Cardiac fibroblast (primary cell): ENCODE measurements at regions not wholly inside any gene's neighbourhood (a gene's known extent, or its start where the extent isn't known, plus 50 kb on each side); places are given as distances from the start of the nearest gene placed in this dataset.

Experiments
- DNase-seq, 2 donors: peaks; one replicate each; pipeline versions ENCODE4 v3.0.0 to v3.0.0-alpha.2; 2010; ENCODE audit warnings: low read depth in 2 of 2
- H3K4me3 ChIP-seq, 2 donors: replicated peaks in 1 of 2; 1 replicate in 1 of 2; 2 replicates in 1 of 2; pipeline ENCODE4 v1.5.1; 2011; ENCODE audit warnings: low read depth in 2 of 2, low read length in 2 of 2, mild to moderate bottlenecking in 2 of 2, moderate library complexity in 1 of 2
- TF ChIP-seq, protein P1 (sequence below): IDR thresholded peaks from one replicate; pipeline ENCODE4 v1.5.1; 2011; ENCODE audit warnings: low read depth, mild to moderate bottlenecking, low read length, inconsistent platforms

GRCh38 chr7:33819658-33820057, 85.7 kb upstream of the BMPER start:
- DNase-seq = no peak
- no peak overlapping the region for H3K4me3 ChIP-seq

GRCh38 chr7:33820206-33820605, 85.1 kb upstream of the BMPER start:
- H3K4me3 ChIP-seq = no peak overlapping the region
- DNase-seq = no peak
- TF ChIP-seq, protein P1, sequence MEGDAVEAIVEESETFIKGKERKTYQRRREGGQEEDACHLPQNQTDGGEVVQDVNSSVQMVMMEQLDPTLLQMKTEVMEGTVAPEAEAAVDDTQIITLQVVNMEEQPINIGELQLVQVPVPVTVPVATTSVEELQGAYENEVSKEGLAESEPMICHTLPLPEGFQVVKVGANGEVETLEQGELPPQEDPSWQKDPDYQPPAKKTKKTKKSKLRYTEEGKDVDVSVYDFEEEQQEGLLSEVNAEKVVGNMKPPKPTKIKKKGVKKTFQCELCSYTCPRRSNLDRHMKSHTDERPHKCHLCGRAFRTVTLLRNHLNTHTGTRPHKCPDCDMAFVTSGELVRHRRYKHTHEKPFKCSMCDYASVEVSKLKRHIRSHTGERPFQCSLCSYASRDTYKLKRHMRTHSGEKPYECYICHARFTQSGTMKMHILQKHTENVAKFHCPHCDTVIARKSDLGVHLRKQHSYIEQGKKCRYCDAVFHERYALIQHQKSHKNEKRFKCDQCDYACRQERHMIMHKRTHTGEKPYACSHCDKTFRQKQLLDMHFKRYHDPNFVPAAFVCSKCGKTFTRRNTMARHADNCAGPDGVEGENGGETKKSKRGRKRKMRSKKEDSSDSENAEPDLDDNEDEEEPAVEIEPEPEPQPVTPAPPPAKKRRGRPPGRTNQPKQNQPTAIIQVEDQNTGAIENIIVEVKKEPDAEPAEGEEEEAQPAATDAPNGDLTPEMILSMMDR = no peak

More at GRCh38 chr7:33819658-33820057, 85.7 kb upstream of the BMPER start:
- TF ChIP-seq, protein P1 = no peak

DNA sequence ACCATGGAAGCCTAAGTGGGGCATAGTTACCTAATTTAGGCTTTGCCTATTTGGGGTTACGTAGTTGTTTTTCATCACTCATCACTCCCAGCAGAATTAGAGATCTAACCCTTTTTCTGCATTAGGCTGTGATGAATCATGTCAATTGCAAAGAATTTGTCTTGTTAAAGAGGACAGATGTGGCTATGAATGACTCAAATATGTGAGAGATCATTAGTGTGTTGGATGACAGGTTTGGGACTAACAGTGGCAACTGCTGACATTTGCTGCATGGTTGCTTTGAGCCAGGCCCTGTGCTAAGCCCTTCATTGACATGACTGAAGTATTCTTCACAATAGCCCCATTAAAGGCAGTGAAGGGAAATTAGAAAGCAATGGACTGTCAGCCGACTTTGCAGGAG, 83.4 kb upstream of the BMPER start:
- peak in 1 of 2 donors; percentile 44 for DNase-seq
- H3K4me3 ChIP-seq = no peak overlapping the region
- TF ChIP-seq, protein P1 = no peak

DNA sequence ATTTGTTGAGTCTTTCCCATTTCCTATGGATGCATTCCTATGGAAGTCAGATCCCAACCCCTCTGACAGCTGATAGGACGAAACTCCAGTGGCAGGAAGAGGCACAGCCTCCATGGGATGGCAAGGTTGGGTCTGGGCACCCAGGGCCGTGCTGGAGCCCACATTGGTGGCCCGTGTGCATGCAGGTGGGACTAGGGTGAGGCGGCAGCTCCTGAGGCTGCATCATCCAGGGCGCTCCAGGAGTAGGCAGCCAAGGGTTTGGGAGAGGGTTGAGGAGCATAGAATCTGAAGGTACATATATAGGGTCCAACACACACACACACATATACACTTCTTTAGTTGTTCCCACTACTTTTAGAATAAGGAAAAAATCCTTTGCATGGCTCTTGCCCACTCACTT, 81.4 kb upstream of the BMPER start:
- no peak for DNase-seq
- TF ChIP-seq, protein P1 = no peak
- no peak overlapping the region for H3K4me3 ChIP-seq

GRCh38 chr7:33824911-33825459, 80.4 kb upstream of the BMPER start:
- TF ChIP-seq, protein P1 = no peak
- no peak for DNase-seq
- no peak overlapping the region for H3K4me3 ChIP-seq

- TF ChIP-seq, protein P1 = no peak
- no peak for DNase-seq
- no peak overlapping the region for H3K4me3 ChIP-seq
These were observed 79.7 kb upstream of the BMPER start for GRCh38 chr7:33825644-33826043.

- DNase-seq = no peak
- H3K4me3 ChIP-seq = no peak overlapping the region
- TF ChIP-seq, protein P1 = no peak
These were observed 75.8 kb upstream of the BMPER start for GRCh38 chr7:33829536-33829935.
